Fibroblast of skin of right biceps (primary cell): ENCODE measurements at regions not wholly inside any gene's neighbourhood (a gene's known extent, or its start where the extent isn't known, plus 50 kb on each side); places are given as distances from the start of the nearest gene placed in this dataset.
"Not testable (repeated sequence)": the region's sequence is repeated elsewhere in the genome, so short reads cannot be mapped to it uniquely, and the experiment has no call there.

Experiments
- DNase-seq: peaks from one replicate; pipeline ENCODE4 v3.0.0-alpha.2; 2013

DNA sequence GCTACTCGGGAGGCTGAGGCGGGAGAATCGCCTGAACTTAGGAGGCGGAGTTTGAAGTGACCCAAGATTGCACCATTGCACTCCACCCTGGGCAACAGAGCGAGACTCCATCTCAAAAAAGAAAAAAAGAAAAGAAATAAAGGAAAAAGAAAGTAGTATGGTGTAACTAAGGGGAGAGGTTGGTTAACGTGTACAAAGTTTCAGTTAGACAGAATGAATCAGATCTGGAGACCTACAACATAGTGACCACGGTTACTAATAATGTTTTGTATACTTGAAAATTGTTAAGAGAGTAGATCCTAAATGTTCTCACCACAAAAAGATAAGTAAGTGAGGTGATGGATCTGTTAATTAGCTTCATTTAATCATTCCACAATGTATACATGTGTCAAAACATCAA, 1208.8 kb downstream of the VRK1 start:
- no peak for DNase-seq

GRCh38 chr14:98008381-98009113, 1211.4 kb downstream of the VRK1 start:
- DNase-seq = no peak

- not testable (repeated sequence) for DNase-seq
These were observed 1212.0 kb downstream of the VRK1 start for GRCh38 chr14:98009177-98009576.

GRCh38 chr14:98010784-98011183, 1213.6 kb downstream of the VRK1 start:
- DNase-seq = no peak

DNA sequence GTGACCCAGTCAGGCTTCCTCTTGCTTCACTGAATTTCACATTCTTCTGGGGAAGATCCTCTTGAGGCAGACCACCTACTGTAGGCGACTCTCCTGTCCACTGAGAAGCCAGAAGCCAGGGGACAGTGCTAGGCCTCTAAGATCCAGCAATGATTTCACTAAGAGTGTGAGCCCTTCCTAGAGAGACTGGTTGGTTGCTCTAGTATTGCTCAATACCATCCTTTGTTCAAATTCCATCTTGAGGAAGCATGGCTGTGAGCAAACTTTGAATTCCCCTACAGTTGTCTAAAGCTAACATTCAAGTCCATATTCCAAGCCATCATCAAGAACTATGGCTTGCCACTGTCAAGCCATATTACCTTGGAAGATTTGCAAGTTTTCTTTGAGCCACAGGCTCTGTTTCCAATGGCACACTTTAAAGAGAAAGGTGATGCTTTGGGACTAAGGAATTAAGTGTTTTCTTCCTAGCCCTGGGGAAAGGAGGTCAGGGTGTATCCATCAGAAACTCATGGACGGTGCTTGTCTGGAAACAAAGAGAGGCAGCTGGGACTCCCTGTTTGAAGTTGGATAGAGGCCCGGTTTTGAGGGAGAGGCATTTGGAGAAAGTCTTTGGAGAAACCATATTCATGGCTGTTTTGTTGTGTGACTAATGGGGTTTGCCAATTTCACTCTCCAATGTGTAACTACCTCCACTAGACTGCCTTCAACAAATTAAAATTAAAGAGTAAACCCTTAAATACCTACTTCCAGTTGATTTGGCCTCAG, 1217.9 kb downstream of the VRK1 start:
- DNase-seq = no peak

DNA sequence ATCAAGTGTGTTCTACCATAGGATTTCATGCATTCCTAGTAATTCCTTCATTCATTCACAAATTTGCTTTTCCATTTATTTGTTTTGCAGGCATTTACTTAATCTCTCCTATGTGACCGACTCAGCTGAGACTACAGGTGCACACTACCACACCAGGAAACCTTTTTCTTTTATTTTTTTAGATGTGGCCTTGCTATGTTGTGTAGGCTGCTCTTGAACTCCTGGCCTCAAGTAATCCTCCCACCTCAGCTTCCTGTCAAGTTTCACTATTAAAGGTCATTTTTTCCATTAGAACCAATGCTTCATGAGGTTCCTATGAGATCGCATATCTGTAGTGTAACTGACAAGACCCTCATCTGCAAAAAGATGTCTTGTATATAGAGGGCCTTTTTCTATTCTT, 1218.7 kb downstream of the VRK1 start:
- DNase-seq = no peak

GRCh38 chr14:98018628-98019027, 1221.4 kb downstream of the VRK1 start:
- no peak for DNase-seq

DNA sequence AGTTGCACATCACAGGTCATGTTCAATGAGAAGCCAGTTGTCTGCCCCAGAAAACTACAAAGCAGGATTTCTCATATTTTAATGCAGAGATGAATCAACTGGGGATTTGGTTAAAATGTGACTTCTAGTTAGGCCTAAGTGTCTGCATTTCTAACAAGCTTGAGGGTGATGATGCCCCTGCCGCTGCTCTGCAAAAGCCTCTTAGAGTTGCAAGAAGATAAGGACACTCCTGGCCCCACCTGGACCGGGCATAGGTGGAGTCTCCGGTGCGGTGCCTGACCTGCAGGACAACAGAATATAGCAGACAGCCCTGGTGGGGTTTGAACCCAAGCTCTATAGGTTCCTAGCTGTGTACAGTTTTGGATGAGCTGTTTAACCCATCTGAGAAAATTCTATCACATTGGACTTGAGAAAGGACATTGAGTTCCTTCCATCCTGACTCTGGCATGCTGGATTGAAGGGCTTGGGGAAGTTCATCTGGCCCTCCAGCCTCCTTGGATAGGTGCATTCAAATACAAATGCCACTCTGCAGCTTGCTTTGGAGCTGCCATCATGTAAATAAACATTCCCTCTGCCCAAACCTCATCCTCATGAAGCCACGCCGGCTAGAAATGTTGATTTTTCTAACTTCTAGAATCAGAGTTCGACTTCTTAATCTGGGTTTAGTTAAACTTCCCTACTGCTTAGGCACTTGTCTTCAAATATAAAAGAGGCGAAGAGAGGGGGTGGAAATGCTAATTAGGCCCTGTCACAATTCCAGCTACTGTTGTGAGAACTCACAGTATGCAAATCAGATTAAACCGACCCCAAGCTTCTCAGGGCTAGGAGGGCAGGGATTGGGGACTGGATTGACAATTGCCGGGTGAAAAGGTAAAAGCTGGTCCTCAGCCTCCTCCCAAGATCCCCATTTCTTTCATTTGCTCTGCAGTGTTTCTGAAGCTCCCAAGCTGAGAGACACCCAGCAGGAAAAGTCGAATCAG, 1225.6 kb downstream of the VRK1 start:
- DNase-seq = no peak

DNA sequence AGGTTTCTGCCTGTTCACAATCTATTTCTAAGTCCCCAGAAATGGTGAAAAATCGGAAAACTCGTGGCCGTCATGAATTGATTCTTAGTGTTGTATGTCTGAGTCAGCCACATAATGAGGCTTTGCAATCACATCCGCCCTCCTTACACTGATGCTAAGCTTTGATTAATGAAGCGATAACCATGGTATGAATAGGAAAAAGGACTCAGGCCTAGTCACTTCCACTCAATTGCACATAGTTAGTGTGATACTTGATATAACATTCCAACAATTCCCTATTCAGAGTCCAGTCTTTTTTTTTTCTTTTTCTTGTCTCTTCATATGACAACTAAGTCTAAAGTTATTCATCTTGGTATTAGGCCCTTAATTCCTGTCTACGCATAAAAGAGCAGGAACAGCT, 1231.0 kb downstream of the VRK1 start:
- peak; percentile 68 for DNase-seq

- DNase-seq = no peak
These were observed 1236.6 kb downstream of the BCL11B start for GRCh38 chr14:98035396-98035795.

DNA sequence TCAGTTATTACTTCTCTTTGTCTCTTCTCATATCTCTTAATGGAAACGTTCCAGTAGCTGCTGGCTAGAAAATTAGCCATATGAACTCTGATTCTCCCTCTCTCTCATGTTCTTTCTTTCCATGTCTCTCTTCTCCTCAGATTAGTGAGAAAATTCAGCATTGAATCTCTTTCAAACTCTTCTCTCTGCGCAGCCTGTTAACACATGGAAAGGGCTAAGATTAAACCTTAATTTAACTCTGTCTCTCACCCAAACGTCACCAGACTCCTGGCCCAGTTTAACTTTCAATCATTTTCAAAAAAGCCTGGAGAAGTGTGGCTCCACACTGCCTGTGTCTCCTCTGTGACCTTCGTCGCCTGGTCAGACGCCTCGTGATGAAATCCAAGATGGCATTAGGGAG, 1234.2 kb downstream of the BCL11B start:
- DNase-seq = no peak

GRCh38 chr14:98056946-98057345, 1215.1 kb downstream of the BCL11B start:
- DNase-seq = no peak

- DNase-seq = no peak
These were observed 1212.9 kb downstream of the BCL11B start for GRCh38 chr14:98059106-98059505.

GRCh38 chr14:98062083-98062482, 1209.9 kb downstream of the BCL11B start:
- no peak for DNase-seq

DNA sequence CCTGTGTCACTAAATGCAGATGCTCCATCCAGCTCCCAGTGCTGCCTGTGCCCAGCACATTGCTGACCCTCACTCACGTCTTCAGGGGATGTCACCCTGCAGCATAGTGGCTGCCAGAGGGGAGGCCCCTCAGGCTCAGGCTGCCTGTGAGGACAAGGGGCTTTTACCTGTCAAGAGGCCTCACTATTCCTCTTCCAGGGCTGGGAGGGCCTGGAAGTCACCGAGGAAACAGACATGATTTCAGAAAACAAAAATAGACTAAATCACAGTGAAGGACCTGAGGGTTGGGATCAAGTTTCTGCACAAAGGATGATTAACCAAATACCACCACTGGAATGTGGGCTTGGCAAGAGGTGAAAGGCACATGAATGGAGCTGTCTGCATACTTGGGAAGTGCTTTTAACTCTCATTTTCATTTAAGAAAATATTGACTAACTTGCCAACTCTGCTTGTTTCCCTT, 1202.3 kb downstream of the BCL11B start:
- DNase-seq = peak; percentile 85

GRCh38 chr14:98070536-98070935, 1201.5 kb downstream of the BCL11B start:
- DNase-seq = peak; percentile 7

GRCh38 chr14:98074111-98074510, 1197.9 kb downstream of the BCL11B start:
- no peak for DNase-seq

DNA sequence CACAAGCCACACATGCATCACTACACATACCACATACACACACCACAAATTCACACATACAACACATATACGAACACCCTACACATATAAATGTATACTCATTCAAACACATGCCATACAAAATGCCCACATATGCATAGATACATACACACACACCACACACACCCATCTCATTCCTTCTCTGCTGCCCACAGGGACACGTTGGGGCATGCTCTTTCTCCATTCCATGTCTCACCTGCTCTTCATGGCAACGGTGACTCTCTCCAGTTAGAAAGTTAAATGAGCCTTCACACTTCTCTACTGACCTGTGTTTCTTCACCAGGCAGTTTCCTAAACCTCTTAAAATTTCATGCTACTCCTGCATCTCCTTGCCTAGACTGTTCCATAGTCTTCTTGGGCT, 1194.8 kb downstream of the BCL11B start:
- DNase-seq = no peak

DNA sequence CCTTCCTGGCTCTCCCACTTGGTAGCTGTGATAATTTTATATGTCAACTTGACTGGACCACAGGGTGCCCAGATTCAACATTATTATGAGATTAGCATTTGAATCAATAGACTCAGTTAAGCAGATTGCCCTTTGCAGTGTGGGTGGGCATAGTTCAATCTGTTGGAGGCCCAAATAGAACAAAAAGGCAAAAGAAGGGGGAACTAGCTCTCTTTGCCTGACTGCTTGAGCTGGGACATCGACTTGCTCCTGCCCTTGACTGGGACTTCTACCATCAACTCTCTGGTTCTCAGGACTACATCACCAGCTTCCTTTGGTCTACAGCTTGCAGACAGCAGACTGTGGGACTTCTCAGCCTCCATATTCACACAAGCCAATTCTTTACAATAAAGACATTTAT, 1189.2 kb downstream of the BCL11B start:
- DNase-seq = no peak

GRCh38 chr14:98085751-98086150, 1186.2 kb downstream of the BCL11B start:
- DNase-seq = peak; percentile 48

GRCh38 chr14:98093111-98093510, 1178.9 kb downstream of the BCL11B start:
- DNase-seq = no peak

DNA sequence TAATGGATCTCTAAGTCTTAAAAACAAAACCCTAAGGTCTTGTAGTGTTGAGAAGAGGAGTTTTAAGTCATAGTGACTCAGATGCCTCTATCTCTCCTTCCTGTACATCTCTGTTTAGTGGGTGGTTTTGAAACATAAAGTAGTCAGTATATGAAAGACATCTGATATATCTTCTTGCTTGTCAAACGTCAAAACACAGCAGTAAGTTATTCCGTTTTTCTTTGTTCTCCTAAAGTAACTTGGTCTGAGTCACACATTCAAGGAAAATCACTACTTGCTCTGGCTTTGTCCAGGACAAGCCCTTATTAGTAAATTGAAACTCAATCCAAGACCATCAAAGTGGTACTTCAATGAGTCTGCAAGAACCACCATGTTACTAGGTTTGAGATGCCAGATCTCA, 1172.5 kb downstream of the BCL11B start:
- DNase-seq = no peak

DNA sequence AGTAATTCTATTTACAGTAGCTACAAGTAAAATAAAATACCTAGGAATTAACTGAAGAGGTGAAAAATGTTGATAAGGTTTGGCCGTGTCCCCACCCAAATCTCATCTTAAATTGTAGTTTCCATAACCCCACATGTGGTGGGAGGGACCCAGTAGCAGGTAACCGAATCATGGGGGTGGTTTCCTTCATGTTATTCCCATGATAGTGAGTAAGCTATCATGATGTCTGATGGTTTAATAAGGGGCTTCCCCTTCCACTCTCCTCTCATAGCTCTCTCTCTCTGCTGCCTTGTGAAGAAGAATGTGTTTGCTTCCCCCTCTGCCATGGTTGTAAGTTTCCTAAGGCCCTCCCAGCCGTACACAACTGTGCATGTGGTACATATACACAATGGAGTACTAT, 1170.7 kb downstream of the BCL11B start:
- no peak for DNase-seq
